GM12878 (cell line): ENCODE measurements at regions not wholly inside any gene's neighbourhood (a gene's known extent, or its start where the extent isn't known, plus 50 kb on each side); places are given as distances from the start of the nearest gene placed in this dataset.

ENCODE experiments used
- BACH1 ChIP-seq: fragments of 450-650 bp; IDR thresholded peaks from 2 replicates; pipeline ENCODE4 v1.6.1; 2017; ENCODE audit warnings: mild to moderate bottlenecking, borderline replicate concordance
- CEBPB ChIP-seq, 2 experiments: fragments of 150-350 bp in 1 of 2; IDR thresholded peaks; 2 replicates each; pipeline ENCODE4 v1.6.1; 2012 to 2014; ENCODE audit warnings: low read depth in 2 of 2, low read length in 2 of 2, borderline replicate concordance in 1 of 2, inconsistent platforms in 1 of 2
- ETV6 ChIP-seq, 2 experiments: fragments of 450-650 bp in 1 of 2; IDR thresholded peaks in 1 of 2; conservative IDR thresholded peaks in 1 of 2; 2 replicates each; pipeline ENCODE4 v1.6.1; 2014; ENCODE audit warnings: antibody characterized with exemption in 1 of 2, borderline replicate concordance in 1 of 2, low read depth in 1 of 2, mild to moderate bottlenecking in 1 of 2, moderate library complexity in 1 of 2
- FOS ChIP-seq: IDR thresholded peaks from 3 replicates; pipeline ENCODE4 v1.6.1; 2011; ENCODE audit warnings: borderline replicate concordance; ENCODE audit not compliant: insufficient read length; ENCODE audit errors: extremely low read depth
- IKZF1 ChIP-seq: fragments of 450-650 bp; conservative IDR thresholded peaks from 2 replicates; pipeline ENCODE4 v1.6.1; 2017; ENCODE audit warnings: antibody characterized with exemption, mild to moderate bottlenecking
- LARP7 ChIP-seq: fragments of 450-650 bp; IDR thresholded peaks from 2 replicates; pipeline ENCODE4 v1.6.1; 2017; ENCODE audit warnings: mild to moderate bottlenecking
- MTA3 ChIP-seq: IDR thresholded peaks from 2 replicates; pipeline ENCODE4 v1.6.1; 2012; ENCODE audit warnings: low read length, inconsistent platforms, borderline replicate concordance
- MXI1 ChIP-seq: fragments of 150-350 bp; IDR thresholded peaks from 2 replicates; pipeline ENCODE4 v1.6.1; 2011; ENCODE audit warnings: low read depth, mild to moderate bottlenecking, inconsistent platforms, low read length, improper control_type of control experiment
- MYB ChIP-seq: fragments of 150-350 bp; IDR thresholded peaks from 2 replicates; pipeline ENCODE4 v1.6.1; 2014; ENCODE audit warnings: mild to moderate bottlenecking, low read depth, low read length, borderline replicate concordance
- NR2C2 ChIP-seq: IDR thresholded peaks from 2 replicates; pipeline ENCODE4 v1.6.1; 2011; ENCODE audit warnings: borderline replicate concordance, low read depth; ENCODE audit not compliant: control insufficient read depth, insufficient read length
- POLR2A ChIP-seq: IDR thresholded peaks from 2 replicates; pipeline ENCODE4 v1.6.1; 2011; ENCODE audit warnings: low read depth, mild to moderate bottlenecking, low read length
- POLR2AphosphoS2 ChIP-seq: IDR thresholded peaks from 2 replicates; pipeline ENCODE4 v1.6.1; 2011; ENCODE audit warnings: low read depth, mild to moderate bottlenecking, low read length, improper control_type of control experiment, moderate library complexity
- RAD51 ChIP-seq: fragments of 450-650 bp; IDR thresholded peaks from 2 replicates; pipeline ENCODE4 v1.6.1; 2016; ENCODE audit warnings: moderate library complexity, mild to moderate bottlenecking, inconsistent platforms
- RFX5 ChIP-seq: IDR thresholded peaks from 2 replicates; pipeline ENCODE4 v1.6.1; 2011; ENCODE audit warnings: low read depth, low read length, improper control_type of control experiment
- TCF12 ChIP-seq: IDR thresholded peaks from 2 replicates; pipeline ENCODE4 v1.6.1; 2011; ENCODE audit warnings: low read depth, mild to moderate bottlenecking, low read length
- TCF7 ChIP-seq: IDR thresholded peaks from 2 replicates; pipeline ENCODE4 v1.6.1; 2014; ENCODE audit warnings: antibody characterized with exemption, borderline replicate concordance
- YBX1 ChIP-seq: fragments of 450-650 bp; IDR thresholded peaks from 2 replicates; pipeline ENCODE4 v1.6.1; 2016; ENCODE audit warnings: antibody characterized with exemption
- TF ChIP-seq, protein P1 (sequence below): IDR thresholded peaks from 2 replicates; pipeline ENCODE4 v1.6.1; 2012; ENCODE audit warnings: low read depth, low read length, improper control_type of control experiment
- TF ChIP-seq, protein P2 (sequence below): fragments of 450-650 bp; IDR thresholded peaks from 2 replicates; pipeline ENCODE4 v1.6.1; 2016; ENCODE audit warnings: mild to moderate bottlenecking, moderate library complexity, borderline replicate concordance
- TF ChIP-seq, protein P3 (sequence below): IDR thresholded peaks from 2 replicates; pipeline ENCODE4 v1.6.1; 2012; ENCODE audit warnings: low read length, inconsistent platforms

DNA sequence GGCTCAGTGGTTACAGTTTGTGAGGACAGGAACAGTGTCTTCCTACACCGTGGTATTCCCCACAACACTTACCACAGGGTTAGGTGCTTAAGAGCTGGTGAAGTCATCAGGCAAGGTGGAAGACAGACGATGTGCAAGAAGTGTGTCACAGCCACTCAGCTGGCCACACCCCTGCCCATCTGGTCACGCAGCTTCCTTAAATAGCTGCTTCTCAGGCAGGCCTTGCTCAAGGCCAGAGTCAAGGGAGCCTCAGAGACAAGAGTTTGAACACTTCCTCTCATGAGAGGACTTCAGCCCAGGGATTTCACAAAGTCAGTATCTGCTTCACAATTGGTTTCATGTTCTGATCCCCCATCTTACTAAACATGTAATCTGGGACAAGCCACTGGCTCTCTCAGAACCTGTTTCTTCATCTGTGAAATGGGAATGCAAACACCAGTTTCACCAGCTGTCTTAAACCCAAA lies 80.3 kb upstream of the FRY start (continued):
- TF ChIP-seq IKZF1 (peak; percentile 85), FOS (no peak), BACH1 (no peak; the same call in 1 of the 2 replicates), TCF7 (no peak), CEBPB (IDR thresholded peaks at IDR 0.05; ENCODE audit: borderline replicate concordance in 1 of 2, low read depth in 2 of 2, low read length in 2 of 2) (0 out of 4 replicates have a peak, but pooled peaks of 1 of the 2 experiments have one; percentile 5), RAD51 (0 out of 2 replicates have a peak, but pooled peaks have one; percentile 10), MTA3 (no peak), ETV6 (conservative IDR thresholded peaks at IDR 0.05 in 1 of 2, IDR thresholded peaks at IDR 0.05 in 1 of 2; ENCODE audit: borderline replicate concordance in 1 of 2, low read depth in 1 of 2) (peak in 1 of 2 experiments; percentile 66; a peak in 2 of 4 replicates), POLR2AphosphoS2 (no peak), MYB (no peak), YBX1 (no peak), MXI1 (no peak), LARP7 (no peak; the same call in 1 of the 2 replicates), TCF12 (peak; percentile 72; the same call in 1 of the 2 replicates), NR2C2 (no peak), POLR2A (peak; percentile 63), RFX5 (no peak)
- TF ChIP-seq, protein P1, sequence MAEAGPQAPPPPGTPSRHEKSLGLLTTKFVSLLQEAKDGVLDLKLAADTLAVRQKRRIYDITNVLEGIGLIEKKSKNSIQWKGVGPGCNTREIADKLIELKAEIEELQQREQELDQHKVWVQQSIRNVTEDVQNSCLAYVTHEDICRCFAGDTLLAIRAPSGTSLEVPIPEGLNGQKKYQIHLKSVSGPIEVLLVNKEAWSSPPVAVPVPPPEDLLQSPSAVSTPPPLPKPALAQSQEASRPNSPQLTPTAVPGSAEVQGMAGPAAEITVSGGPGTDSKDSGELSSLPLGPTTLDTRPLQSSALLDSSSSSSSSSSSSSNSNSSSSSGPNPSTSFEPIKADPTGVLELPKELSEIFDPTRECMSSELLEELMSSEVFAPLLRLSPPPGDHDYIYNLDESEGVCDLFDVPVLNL, result no peak
- TF ChIP-seq, protein P2, sequence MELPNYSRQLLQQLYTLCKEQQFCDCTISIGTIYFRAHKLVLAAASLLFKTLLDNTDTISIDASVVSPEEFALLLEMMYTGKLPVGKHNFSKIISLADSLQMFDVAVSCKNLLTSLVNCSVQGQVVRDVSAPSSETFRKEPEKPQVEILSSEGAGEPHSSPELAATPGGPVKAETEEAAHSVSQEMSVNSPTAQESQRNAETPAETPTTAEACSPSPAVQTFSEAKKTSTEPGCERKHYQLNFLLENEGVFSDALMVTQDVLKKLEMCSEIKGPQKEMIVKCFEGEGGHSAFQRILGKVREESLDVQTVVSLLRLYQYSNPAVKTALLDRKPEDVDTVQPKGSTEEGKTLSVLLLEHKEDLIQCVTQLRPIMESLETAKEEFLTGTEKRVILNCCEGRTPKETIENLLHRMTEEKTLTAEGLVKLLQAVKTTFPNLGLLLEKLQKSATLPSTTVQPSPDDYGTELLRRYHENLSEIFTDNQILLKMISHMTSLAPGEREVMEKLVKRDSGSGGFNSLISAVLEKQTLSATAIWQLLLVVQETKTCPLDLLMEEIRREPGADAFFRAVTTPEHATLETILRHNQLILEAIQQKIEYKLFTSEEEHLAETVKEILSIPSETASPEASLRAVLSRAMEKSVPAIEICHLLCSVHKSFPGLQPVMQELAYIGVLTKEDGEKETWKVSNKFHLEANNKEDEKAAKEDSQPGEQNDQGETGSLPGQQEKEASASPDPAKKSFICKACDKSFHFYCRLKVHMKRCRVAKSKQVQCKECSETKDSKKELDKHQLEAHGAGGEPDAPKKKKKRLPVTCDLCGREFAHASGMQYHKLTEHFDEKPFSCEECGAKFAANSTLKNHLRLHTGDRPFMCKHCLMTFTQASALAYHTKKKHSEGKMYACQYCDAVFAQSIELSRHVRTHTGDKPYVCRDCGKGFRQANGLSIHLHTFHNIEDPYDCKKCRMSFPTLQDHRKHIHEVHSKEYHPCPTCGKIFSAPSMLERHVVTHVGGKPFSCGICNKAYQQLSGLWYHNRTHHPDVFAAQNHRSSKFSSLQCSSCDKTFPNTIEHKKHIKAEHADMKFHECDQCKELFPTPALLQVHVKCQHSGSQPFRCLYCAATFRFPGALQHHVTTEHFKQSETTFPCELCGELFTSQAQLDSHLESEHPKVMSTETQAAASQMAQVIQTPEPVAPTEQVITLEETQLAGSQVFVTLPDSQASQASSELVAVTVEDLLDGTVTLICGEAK, result no peak
- TF ChIP-seq, protein P3, sequence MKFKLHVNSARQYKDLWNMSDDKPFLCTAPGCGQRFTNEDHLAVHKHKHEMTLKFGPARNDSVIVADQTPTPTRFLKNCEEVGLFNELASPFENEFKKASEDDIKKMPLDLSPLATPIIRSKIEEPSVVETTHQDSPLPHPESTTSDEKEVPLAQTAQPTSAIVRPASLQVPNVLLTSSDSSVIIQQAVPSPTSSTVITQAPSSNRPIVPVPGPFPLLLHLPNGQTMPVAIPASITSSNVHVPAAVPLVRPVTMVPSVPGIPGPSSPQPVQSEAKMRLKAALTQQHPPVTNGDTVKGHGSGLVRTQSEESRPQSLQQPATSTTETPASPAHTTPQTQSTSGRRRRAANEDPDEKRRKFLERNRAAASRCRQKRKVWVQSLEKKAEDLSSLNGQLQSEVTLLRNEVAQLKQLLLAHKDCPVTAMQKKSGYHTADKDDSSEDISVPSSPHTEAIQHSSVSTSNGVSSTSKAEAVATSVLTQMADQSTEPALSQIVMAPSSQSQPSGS, result 0 out of 2 replicates have a peak, but pooled peaks have one; percentile 58
